NCI-H2107 treated with DMSO at 0.1 percent for 48 hours (cell line): ENCODE measurements at regions not wholly inside any gene's neighbourhood (a gene's known extent, or its start where the extent isn't known, plus 50 kb on each side); places are given as distances from the start of the nearest gene placed in this dataset.

Experiments used
- DNase-seq: peaks from one replicate; lab custom pipeline; 2025; ENCODE audit not compliant: unreplicated experiment; lab: John Stamatoyannopoulos, UW

GRCh38 chr14:49527221-49527620 is 59.0 kb downstream of the RPS29 start:
- DNase-seq, result no peak

GRCh38 chr14:49526101-49526500 is 60.1 kb downstream of the RPS29 start:
- DNase-seq, result no peak

- no peak for DNase-seq
Measured at GRCh38 chr14:49516286-49516685, 69.9 kb downstream of the RPS29 start.

GRCh38 chr14:49512571-49512970 is 73.6 kb downstream of the RPS29 start:
- DNase-seq, result no peak

- DNase-seq, result no peak
Measured at GRCh38 chr14:49512147-49512551, 74.0 kb downstream of the RPS29 start.

- no peak for DNase-seq
Measured at GRCh38 chr14:49508124-49508523, 78.1 kb downstream of the RPS29 start.

- no peak for DNase-seq
Measured at GRCh38 chr14:49506650-49507049, 79.5 kb downstream of the RPS29 start.

- no peak for DNase-seq
Measured at GRCh38 chr14:49505041-49505766, 81.0 kb downstream of the RPS29 start.

- peak; percentile 74 for DNase-seq
Measured at GRCh38 chr14:49497725-49498348, 88.3 kb downstream of the RPS29 start.

GRCh38 chr14:49497267-49497666 is 88.9 kb downstream of the RPS29 start:
- DNase-seq, result no peak

GRCh38 chr14:49494836-49495235 is 91.3 kb downstream of the RPS29 start:
- DNase-seq, result no peak

- DNase-seq, result no peak
Measured at GRCh38 chr14:49493557-49493956, 92.6 kb downstream of the RPS29 start.

- no peak for DNase-seq
Measured at GRCh38 chr14:49492151-49492550, 94.0 kb downstream of the RPS29 start.

- DNase-seq, result no peak
Measured at GRCh38 chr14:49489341-49489740, 96.8 kb downstream of the RPS29 start.

GRCh38 chr14:49487238-49487637 is 98.9 kb downstream of the RPS29 start:
- no peak for DNase-seq

- DNase-seq, result no peak
Measured at GRCh38 chr14:49485290-49485689, 100.9 kb downstream of the RPS29 start.

GRCh38 chr14:49484180-49484579 is 102.0 kb downstream of the RPS29 start:
- no peak for DNase-seq

- DNase-seq, result no peak
Measured at GRCh38 chr14:49483268-49483667, 102.9 kb downstream of the RPS29 start.

- no peak for DNase-seq
Measured at GRCh38 chr14:49480979-49481498, 105.1 kb downstream of the RPS29 start.

GRCh38 chr14:49480053-49480760 is 106.0 kb downstream of the RPS29 start:
- no peak for DNase-seq

- no peak for DNase-seq
Measured at GRCh38 chr14:49479432-49479831, 106.7 kb downstream of the RPS29 start.

GRCh38 chr14:49478784-49479183 is 107.4 kb downstream of the RPS29 start:
- no peak for DNase-seq
